ENCODE measurements at regions not wholly inside any gene's neighbourhood (a gene's known extent, or its start where the extent isn't known, plus 50 kb on each side); places are given as distances from the start of the nearest gene placed in this dataset.

- CTCF ChIA-PET = no interaction called here
Observed at GRCh38 chr3:76222201-76222600, 436.9 kb upstream of the ZNF717 start.

DNA sequence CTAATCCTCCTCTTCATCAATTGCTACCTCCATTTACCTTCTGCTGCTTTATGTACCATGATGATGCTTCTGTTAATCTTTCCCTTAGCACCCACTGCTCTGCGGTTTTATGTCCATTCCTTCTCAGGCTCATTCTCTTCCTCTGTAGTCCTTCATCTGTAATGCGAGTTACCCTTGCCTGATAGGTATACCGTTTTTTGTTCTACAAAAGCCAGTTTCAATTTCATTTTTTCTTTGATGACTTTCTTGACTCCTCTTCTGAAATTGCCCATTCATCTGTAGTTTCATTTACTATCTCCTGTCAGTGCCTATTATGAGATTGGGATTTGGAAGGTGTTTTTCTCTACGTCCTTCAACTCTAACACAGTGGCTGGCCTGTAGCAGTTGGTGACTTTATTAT is 445.9 kb upstream of the ZNF717 start:
- Mint-ChIP-seq H3K4me3 (no peak overlapping the region), H3K27ac (no peak overlapping the region), H3K9me3 (peaks cover 17% of the 10 kb centered on the region), H3K4me1 (no peaks in the 10 kb centered on the region), H3K36me3 (ENCODE audit: low read depth) (no peaks in the 10 kb centered on the region), H3K27me3 (no peaks in the 10 kb centered on the region)
- no peak for TF ChIP-seq CTCF (IDR thresholded peaks at IDR 0.05)
- intact Hi-C loops (cut with micrococcal nuclease) = no loop called here
- CTCF ChIA-PET = no interaction called here
- POLR2A ChIA-PET = no interaction called here
- DNase-seq (no peak), ATAC-seq (ENCODE audit: low read depth) (no peak)

More at GRCh38 chr3:76222201-76222600, 436.9 kb upstream of the ZNF717 start:
- no peak for ATAC-seq (ENCODE audit: low read depth)
- intact Hi-C loops (cut with micrococcal nuclease) = no loop called here
- no peaks in the 10 kb centered on the region for H3K27me3 Mint-ChIP-seq
- H3K9me3 Mint-ChIP-seq = peaks cover 8% of the 10 kb centered on the region
- no peak overlapping the region for H3K4me3 Mint-ChIP-seq
- no peak overlapping the region for H3K27ac Mint-ChIP-seq
- no peak for TF ChIP-seq CTCF (IDR thresholded peaks at IDR 0.05)
- no peaks in the 10 kb centered on the region for H3K36me3 Mint-ChIP-seq (ENCODE audit: low read depth)
- H3K4me1 Mint-ChIP-seq = no peaks in the 10 kb centered on the region
- no peak for DNase-seq
- POLR2A ChIA-PET = no interaction called here

DNA sequence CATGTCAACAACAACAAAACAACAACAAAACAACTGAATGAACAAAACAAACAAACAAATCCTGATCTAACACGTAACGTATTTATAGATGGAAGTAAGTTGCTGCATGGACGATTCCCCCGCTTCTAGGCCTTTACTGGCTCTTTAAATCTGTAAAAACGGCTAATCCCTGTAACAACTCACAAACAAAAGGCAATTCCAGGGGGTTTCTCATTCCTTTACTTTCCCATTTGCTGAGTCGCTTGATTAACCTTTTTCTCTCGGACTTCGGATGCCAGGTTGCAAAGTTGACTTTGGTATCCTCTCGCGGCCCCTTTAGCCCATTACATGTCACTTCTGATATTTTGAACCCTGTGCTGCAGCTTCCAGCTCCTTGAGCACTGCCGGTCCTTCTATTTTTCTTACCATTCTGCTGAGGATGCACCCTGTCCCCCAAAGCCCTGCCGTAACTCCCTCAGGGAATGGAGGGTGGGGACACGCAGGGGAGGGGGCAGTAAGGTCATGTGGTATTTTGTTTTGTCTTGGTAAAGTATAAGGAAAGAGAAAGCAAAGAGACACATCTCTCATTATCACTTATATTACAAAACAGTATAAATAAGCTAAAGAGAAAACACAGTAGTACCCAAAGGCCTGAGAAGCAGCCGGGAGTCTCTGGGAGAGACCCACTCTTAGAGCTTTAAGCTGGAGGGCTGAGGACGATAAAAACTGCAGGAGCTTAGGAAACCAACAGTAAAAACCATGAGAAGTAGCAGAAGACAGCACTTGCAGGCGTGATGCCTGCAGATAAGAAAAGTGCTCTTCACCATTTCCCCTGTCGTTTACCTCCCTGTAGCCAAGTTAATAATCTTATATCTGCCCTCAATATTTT is 457.8 kb upstream of the ZNF717 start:
- ChIA-PET CTCF (no interaction called here), POLR2A (no interaction called here)
- peaks cover 6% of the 10 kb centered on the region for H3K9me3 Mint-ChIP-seq
- no peak for ATAC-seq (ENCODE audit: low read depth)
- TF ChIP-seq CTCF (IDR thresholded peaks at IDR 0.05) = no peak
- no peak for DNase-seq
- H3K27me3 Mint-ChIP-seq = no peaks in the 10 kb centered on the region
- no peak overlapping the region for H3K4me3 Mint-ChIP-seq
- no peak overlapping the region for H3K27ac Mint-ChIP-seq
- intact Hi-C loops (cut with micrococcal nuclease) = no loop called here
- H3K4me1 Mint-ChIP-seq = no peaks in the 10 kb centered on the region
- H3K36me3 Mint-ChIP-seq (ENCODE audit: low read depth) = no peaks in the 10 kb centered on the region

DNA sequence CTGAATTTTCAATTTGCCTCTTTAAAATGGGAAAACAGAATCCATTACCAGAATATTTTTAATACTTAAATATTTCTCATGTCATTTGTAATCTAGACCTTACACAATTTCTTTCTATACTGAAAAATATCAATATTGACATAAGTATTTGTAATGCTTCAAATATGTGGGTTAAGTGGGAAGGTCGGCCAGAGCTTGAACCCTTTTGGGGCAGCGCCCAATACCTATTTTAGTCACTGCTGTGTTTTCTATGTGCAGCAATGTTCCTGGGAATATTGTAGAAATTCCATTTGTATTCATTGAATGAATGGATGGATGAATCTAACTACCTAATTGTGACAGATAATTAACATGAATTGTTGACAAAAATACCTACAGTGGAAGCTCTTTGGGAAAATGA is 459.7 kb upstream of the ZNF717 start:
- no peaks in the 10 kb centered on the region for H3K36me3 Mint-ChIP-seq (ENCODE audit: low read depth)
- ChIA-PET POLR2A (no interaction called here), CTCF (no interaction called here)
- no peak overlapping the region for H3K27ac Mint-ChIP-seq
- intact Hi-C loops (cut with micrococcal nuclease) = no loop called here
- no peak for TF ChIP-seq CTCF (IDR thresholded peaks at IDR 0.05)
- peaks cover 5% of the 10 kb centered on the region for H3K9me3 Mint-ChIP-seq
- no peaks in the 10 kb centered on the region for H3K4me1 Mint-ChIP-seq
- no peaks in the 10 kb centered on the region for H3K27me3 Mint-ChIP-seq
- DNase-seq = no peak
- no peak for ATAC-seq (ENCODE audit: low read depth)
- no peak overlapping the region for H3K4me3 Mint-ChIP-seq

- DNase-seq (no peak), ATAC-seq (ENCODE audit: low read depth) (no peak)
- POLR2A ChIA-PET = no interaction called here
- Mint-ChIP-seq H3K9me3 (peaks cover 5% of the 10 kb centered on the region), H3K4me3 (no peak overlapping the region), H3K27me3 (no peaks in the 10 kb centered on the region), H3K27ac (no peak overlapping the region), H3K36me3 (ENCODE audit: low read depth) (no peaks in the 10 kb centered on the region), H3K4me1 (no peaks in the 10 kb centered on the region)
- intact Hi-C loops (cut with micrococcal nuclease) = no loop called here
- CTCF ChIA-PET = no interaction called here
- no peak for TF ChIP-seq CTCF (IDR thresholded peaks at IDR 0.05)
Observed at GRCh38 chr3:76245622-76246021, 460.3 kb upstream of the ZNF717 start.
